ENCODE measurements at regions not wholly inside any gene's neighbourhood (a gene's known extent, or its start where the extent isn't known, plus 50 kb on each side); places are given as distances from the start of the nearest gene placed in this dataset.

GRCh38 chr6:125533710-125534397, 215.6 kb upstream of the HEY2 start:
- Histone ChIP-seq H3K56ac (ENCODE audit: insufficient read length, low read depth, low read length) (no peak overlapping the region), H3K4ac (ENCODE audit: low read depth, low read length) (no peak overlapping the region), H3K9ac (ENCODE audit: extremely low read depth, insufficient read length, low read length) (no peak overlapping the region), H4K8ac (replicated peaks; ENCODE audit: insufficient read length, low read depth, low read length) (no peak overlapping the region), H2AK5ac (ENCODE audit: insufficient read length, low read length) (no peak overlapping the region), H3K4me1 (ENCODE audit: insufficient read depth, low read length) (peaks cover 6% of the 10 kb centered on the region; the same call in 1 of the 2 replicates), H2AFZ (ENCODE audit: low read length) (no peak overlapping the region), H3K14ac (ENCODE audit: insufficient read depth, low read length) (peak overlapping the region; percentile 62), H2BK15ac (ENCODE audit: low read depth, low read length) (peak overlapping the region; percentile 30; the same call in 1 of the 2 replicates), H2BK20ac (ENCODE audit: low read depth, low read length, poor library complexity, severe bottlenecking) (no peak overlapping the region), H4K5ac (ENCODE audit: insufficient read length, low read depth, low read length) (no peak overlapping the region), H3K27ac (ENCODE audit: insufficient read length, low read depth, low read length) (no peak overlapping the region), H3K23ac (ENCODE audit: insufficient read length, low read depth, low read length) (no peak overlapping the region), H4K20me1 (ENCODE audit: control insufficient read depth, insufficient read depth, insufficient read length) (no peaks in the 10 kb centered on the region), H2BK120ac (ENCODE audit: low read depth, low read length, poor library complexity, severe bottlenecking) (no peak overlapping the region), H3K79me2 (ENCODE audit: insufficient read depth, low read length) (no peaks in the 10 kb centered on the region), H3K18ac (ENCODE audit: insufficient read length, low read depth, low read length) (peak overlapping the region; percentile 81), H4K91ac (ENCODE audit: insufficient read length, low read depth, low read length) (no peak overlapping the region), H2BK5ac (ENCODE audit: insufficient read length, low read length) (no peak overlapping the region), H2BK12ac (ENCODE audit: insufficient read length, low read depth, low read length) (peak overlapping the region; percentile 82), H3K4me2 (ENCODE audit: insufficient read depth, insufficient read length, low read length) (peak overlapping the region; percentile 6), H3K27me3 (ENCODE audit: insufficient read depth, low read length) (no peaks in the 10 kb centered on the region), H3K9me3 (ENCODE audit: control insufficient read depth, low read depth, low read length) (no peaks in the 10 kb centered on the region), H3K23me2 (ENCODE audit: insufficient read length, low read depth, low read length, poor library complexity, severe bottlenecking) (no peaks in the 10 kb centered on the region), H3K79me1 (ENCODE audit: insufficient read depth, low read depth, low read length, poor library complexity, severe bottlenecking) (no peaks in the 10 kb centered on the region), H3T11ph (ENCODE audit: low read length) (no peak overlapping the region)
- H3K9me3 Mint-ChIP-seq, result no peaks in the 10 kb centered on the region; a peak in 1 of 5 replicates
- peak overlapping the region; percentile 16 to 43; a peak in 3 of 5 replicates for H3K4me3 Mint-ChIP-seq
- H3K27me3 Mint-ChIP-seq (ENCODE audit: low read depth), result no peaks in the 10 kb centered on the region; the same call in 1 of the 2 replicates
- TF ChIP-seq CTCF (conservative IDR thresholded peaks at IDR 0.05), result no peak
- peak; percentile 66 for DNase-seq
- no CpG with 5 or more reads among the region's 28 CpGs for WGBS (ENCODE audit: extremely low coverage, insufficient read length, low lambda C conversion rate)
- H3K27ac Mint-ChIP-seq, result peak overlapping the region in 2 of 3 experiments; percentile 17 to 72; a peak in 2 of 7 replicates
- H3K4me1 Mint-ChIP-seq, result peaks cover 24 to 28% of the 10 kb centered on the region in 2 experiments
- no peaks in the 10 kb centered on the region for H3K36me3 Mint-ChIP-seq (ENCODE audit: insufficient read depth in 1 of 3, low read depth in 3 of 3)
